ENCODE measurements at regions not wholly inside any gene's neighbourhood (a gene's known extent, or its start where the extent isn't known, plus 50 kb on each side); places are given as distances from the start of the nearest gene placed in this dataset.

DNA sequence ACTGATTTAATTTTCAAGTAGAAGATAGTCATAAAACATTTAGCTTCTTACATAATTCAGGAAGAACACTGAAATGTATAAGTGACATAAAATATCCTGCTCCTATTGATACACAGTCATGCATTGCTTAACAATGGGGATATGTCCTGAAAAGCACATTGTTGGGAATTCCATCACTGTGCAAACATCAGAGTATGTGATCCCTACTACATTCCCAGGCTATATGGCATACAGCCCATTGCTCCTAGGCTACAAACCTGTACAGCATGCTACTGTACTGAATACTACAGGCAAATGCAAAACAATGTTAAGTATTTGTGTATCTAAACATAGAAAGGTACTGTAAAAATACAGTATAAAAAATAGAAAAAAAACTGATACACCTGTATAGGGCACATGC, 723.9 kb upstream of the ARGLU1 start:
- Histone ChIP-seq H3K4me1 (no peaks in the 10 kb centered on the region), H3K36me3 (no peaks in the 10 kb centered on the region), H3K9me3 (peaks cover 0 to 7% (median 0%) of the 10 kb centered on the region in 12 donors), H3K27ac (no peak overlapping the region), H3K27me3 (no peaks in the 10 kb centered on the region), H3K4me3 (no peak overlapping the region)
- intact Hi-C loops (cut with DNase I) = no loop called here
- TF ChIP-seq, protein P1, sequence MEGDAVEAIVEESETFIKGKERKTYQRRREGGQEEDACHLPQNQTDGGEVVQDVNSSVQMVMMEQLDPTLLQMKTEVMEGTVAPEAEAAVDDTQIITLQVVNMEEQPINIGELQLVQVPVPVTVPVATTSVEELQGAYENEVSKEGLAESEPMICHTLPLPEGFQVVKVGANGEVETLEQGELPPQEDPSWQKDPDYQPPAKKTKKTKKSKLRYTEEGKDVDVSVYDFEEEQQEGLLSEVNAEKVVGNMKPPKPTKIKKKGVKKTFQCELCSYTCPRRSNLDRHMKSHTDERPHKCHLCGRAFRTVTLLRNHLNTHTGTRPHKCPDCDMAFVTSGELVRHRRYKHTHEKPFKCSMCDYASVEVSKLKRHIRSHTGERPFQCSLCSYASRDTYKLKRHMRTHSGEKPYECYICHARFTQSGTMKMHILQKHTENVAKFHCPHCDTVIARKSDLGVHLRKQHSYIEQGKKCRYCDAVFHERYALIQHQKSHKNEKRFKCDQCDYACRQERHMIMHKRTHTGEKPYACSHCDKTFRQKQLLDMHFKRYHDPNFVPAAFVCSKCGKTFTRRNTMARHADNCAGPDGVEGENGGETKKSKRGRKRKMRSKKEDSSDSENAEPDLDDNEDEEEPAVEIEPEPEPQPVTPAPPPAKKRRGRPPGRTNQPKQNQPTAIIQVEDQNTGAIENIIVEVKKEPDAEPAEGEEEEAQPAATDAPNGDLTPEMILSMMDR (IDR thresholded peaks at IDR 0.05) = no peak
- TF ChIP-seq POLR2A (IDR thresholded peaks at IDR 0.05) = no peak
- DNase-seq = no peak
- ATAC-seq = no peak

DNA sequence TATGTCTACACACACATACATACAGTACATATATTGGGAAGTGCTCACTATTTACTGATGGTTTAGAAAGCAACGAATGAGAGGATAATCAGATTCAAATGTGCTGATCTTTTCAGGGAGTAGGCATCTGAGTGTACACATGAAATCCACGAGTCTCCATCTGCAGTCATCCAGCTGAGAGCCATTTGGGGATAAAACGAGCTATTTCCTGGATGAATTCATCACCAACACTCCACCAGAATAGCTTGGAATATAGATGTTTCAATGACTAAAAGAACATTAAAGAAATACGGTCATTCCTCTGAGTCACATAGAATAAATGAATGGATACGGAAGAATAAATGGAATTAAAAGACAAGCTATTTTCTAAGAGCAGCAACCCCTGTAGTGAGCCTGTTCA, 721.6 kb upstream of the ARGLU1 start:
- no peak for DNase-seq
- H3K27ac ChIP-seq = no peak overlapping the region
- peaks cover 0 to 5% (median 0%) of the 10 kb centered on the region in 12 donors for H3K9me3 ChIP-seq
- H3K27me3 ChIP-seq = no peaks in the 10 kb centered on the region
- no peak overlapping the region for H3K4me3 ChIP-seq
- intact Hi-C loops (cut with DNase I) = no loop called here
- no peak for TF ChIP-seq POLR2A (IDR thresholded peaks at IDR 0.05)
- TF ChIP-seq, protein P1 (IDR thresholded peaks at IDR 0.05) = no peak
- H3K36me3 ChIP-seq = no peaks in the 10 kb centered on the region
- H3K4me1 ChIP-seq = no peaks in the 10 kb centered on the region
- ATAC-seq = no peak
- 77 to 86% (median 82%) methylated on average over 5 of the region's 5 CpGs for WGBS, 4 donors

DNA sequence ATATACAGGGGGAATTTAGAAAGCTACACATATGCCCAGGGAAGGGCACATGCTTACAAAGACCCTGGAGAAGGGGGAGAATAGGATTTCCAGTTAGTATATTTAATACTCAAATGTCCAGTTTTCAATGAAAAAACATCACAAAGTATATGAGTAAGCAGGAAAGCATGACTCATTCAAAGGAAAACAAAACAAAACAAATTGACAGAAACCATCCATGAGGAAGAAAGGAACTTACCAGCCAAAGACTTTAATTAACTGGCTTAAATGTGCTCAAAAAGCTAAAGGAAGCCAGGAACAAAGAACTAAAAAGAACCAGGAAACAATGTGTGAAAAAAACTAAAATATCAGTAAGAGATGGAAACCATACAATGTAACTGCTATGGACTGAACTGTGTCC, 716.2 kb upstream of the ARGLU1 start:
- H3K27ac ChIP-seq = no peak overlapping the region
- no peak for ATAC-seq
- no peak for TF ChIP-seq POLR2A (IDR thresholded peaks at IDR 0.05)
- TF ChIP-seq, protein P1 (IDR thresholded peaks at IDR 0.05) = no peak
- H3K4me3 ChIP-seq = no peak overlapping the region
- DNase-seq = no peak
- no peaks in the 10 kb centered on the region for H3K4me1 ChIP-seq
- no peaks in the 10 kb centered on the region for H3K36me3 ChIP-seq
- intact Hi-C loops (cut with DNase I) = no loop called here
- no peaks in the 10 kb centered on the region for H3K27me3 ChIP-seq
- peaks cover 0 to 2% (median 0%) of the 10 kb centered on the region in 12 donors for H3K9me3 ChIP-seq

DNA sequence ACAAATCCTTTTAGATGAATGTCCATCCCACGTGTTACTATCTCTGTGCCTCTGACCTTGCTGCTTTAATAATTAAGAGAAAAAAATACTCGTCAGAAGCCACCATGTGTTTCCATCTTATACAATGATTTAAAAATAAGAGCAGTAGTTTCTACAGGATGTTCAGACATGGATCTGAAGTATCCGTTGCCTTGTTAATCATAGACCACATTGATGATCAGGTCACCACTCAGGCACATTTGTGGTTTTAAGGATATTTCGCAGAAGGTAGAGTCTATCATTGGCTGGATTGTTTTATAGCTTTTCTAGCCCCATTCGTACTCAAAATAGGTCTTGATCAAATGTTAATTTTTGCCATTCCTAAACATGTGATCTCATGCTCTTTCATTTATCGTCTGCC, 710.0 kb upstream of the ARGLU1 start:
- Histone ChIP-seq H3K4me1 (no peaks in the 10 kb centered on the region), H3K27ac (no peak overlapping the region), H3K27me3 (no peaks in the 10 kb centered on the region), H3K4me3 (no peak overlapping the region), H3K9me3 (no peaks in the 10 kb centered on the region), H3K36me3 (no peaks in the 10 kb centered on the region)
- intact Hi-C loops (cut with DNase I) = no loop called here
- no peak for ATAC-seq
- WGBS, 4 donors = 81 to 85% (median 82%) methylated on average over 6 of the region's 6 CpGs
- DNase-seq = no peak
- TF ChIP-seq POLR2A (IDR thresholded peaks at IDR 0.05) = no peak
- TF ChIP-seq, protein P1 (IDR thresholded peaks at IDR 0.05) = no peak
